ENCODE measurements at regions not wholly inside any gene's neighbourhood (a gene's known extent, or its start where the extent isn't known, plus 50 kb on each side); places are given as distances from the start of the nearest gene placed in this dataset.

DNA sequence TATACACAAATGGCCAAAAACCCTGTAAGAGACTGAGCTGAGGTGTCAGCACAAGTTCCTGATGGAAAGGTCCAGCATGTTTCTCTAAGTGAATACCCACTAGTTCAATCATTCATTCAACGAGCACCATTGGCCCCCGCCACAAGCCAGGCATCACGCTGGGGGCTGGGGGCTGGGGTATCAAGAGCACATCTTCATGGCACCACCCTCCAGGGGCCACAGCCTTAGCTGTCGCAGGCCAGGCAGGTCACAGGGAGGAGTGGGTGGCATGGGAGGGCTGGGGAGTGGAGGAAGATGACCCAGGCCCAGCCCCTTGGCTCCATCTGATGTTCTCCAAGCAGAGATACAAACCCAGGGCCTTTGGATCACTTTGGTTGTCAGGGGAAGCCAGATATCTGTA, 97.9 kb downstream of the ACKR3 start:
- TF ChIP-seq ZNF263 (CRISPR knock-in tag; IDR thresholded peaks at IDR 0.05) = no peak
- no peak for TF ChIP-seq MEIS2 (CRISPR knock-in tag; IDR thresholded peaks at IDR 0.05)
- no peak for TF ChIP-seq EP300 (IDR thresholded peaks at IDR 0.05; ENCODE audit: low read depth in 2 of 2, low read length in 2 of 2)
- no peak for TF ChIP-seq EP300 (CRISPR knock-in tag; IDR thresholded peaks at IDR 0.05; ENCODE audit: borderline replicate concordance)
- TF ChIP-seq, protein P1, sequence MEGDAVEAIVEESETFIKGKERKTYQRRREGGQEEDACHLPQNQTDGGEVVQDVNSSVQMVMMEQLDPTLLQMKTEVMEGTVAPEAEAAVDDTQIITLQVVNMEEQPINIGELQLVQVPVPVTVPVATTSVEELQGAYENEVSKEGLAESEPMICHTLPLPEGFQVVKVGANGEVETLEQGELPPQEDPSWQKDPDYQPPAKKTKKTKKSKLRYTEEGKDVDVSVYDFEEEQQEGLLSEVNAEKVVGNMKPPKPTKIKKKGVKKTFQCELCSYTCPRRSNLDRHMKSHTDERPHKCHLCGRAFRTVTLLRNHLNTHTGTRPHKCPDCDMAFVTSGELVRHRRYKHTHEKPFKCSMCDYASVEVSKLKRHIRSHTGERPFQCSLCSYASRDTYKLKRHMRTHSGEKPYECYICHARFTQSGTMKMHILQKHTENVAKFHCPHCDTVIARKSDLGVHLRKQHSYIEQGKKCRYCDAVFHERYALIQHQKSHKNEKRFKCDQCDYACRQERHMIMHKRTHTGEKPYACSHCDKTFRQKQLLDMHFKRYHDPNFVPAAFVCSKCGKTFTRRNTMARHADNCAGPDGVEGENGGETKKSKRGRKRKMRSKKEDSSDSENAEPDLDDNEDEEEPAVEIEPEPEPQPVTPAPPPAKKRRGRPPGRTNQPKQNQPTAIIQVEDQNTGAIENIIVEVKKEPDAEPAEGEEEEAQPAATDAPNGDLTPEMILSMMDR (CRISPR knock-in tag; IDR thresholded peaks at IDR 0.05) = no peak
- TF ChIP-seq, protein P2, sequence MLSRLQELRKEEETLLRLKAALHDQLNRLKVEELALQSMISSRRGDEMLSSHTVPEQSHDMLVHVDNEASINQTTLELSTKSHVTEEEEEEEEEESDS (CRISPR knock-in tag; IDR thresholded peaks at IDR 0.05; ENCODE audit: borderline replicate concordance) = no peak
- no peak for TF ChIP-seq POLR2G (IDR thresholded peaks at IDR 0.05; ENCODE audit: low read depth, low read length)
- TF ChIP-seq, protein P3, sequence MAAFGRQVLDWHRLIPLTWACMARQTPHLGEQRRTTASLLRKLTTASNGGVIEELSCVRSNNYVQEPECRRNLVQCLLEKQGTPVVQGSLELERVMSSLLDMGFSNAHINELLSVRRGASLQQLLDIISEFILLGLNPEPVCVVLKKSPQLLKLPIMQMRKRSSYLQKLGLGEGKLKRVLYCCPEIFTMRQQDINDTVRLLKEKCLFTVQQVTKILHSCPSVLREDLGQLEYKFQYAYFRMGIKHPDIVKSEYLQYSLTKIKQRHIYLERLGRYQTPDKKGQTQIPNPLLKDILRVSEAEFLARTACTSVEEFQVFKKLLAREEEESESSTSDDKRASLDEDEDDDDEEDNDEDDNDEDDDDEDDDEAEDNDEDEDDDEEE (CRISPR knock-in tag; IDR thresholded peaks at IDR 0.05) = no peak

All from HepG2 (cell line).